Gastroesophageal sphincter (tissue), 3 donors: ENCODE measurements at regions not wholly inside any gene's neighbourhood (a gene's known extent, or its start where the extent isn't known, plus 50 kb on each side); places are given as distances from the start of the nearest gene placed in this dataset.

Experiments used
- CTCF ChIP-seq, 4 experiments: fragments of 200-600 bp in 2 of 4; fragments of 450-650 bp in 2 of 4; sonication (generic) in 1 of 4; IDR thresholded peaks; one replicate each; pipeline ENCODE4 v1.5.1; 2017 to 2019; ENCODE audit warnings: antibody characterized with exemption in 4 of 4, mild to moderate bottlenecking in 2 of 4, moderate library complexity in 2 of 4
- POLR2A ChIP-seq, 2 donors: fragments of 450-650 bp; IDR thresholded peaks; one replicate each; pipeline ENCODE4 v1.6.1; 2017; ENCODE audit warnings: antibody characterized with exemption in 2 of 2, mild to moderate bottlenecking in 2 of 2, moderate library complexity in 1 of 2
- POLR2AphosphoS5 ChIP-seq: sonication (generic); formaldehyde crosslinking; IDR thresholded peaks from one replicate; pipeline ENCODE4 v1.6.1; 2017; ENCODE audit warnings: antibody characterized with exemption

- TF ChIP-seq CTCF (IDR thresholded peaks at IDR 0.05) (no peak), POLR2A (IDR thresholded peaks at IDR 0.05) (no peak), POLR2AphosphoS5 (no peak)
Observed at GRCh38 chr7:46565253-46566096, 644.4 kb upstream of the IGFBP3 start.
